HG02884 (cell line): ENCODE measurements at regions not wholly inside any gene's neighbourhood (a gene's known extent, or its start where the extent isn't known, plus 50 kb on each side); places are given as distances from the start of the nearest gene placed in this dataset.
"Not testable (repeated sequence)": the region's sequence is repeated elsewhere in the genome, so short reads cannot be mapped to it uniquely, and the experiment has no call there.

Experiments used
- ATAC-seq: cut with Tn5 transposase; IDR thresholded peaks from one replicate; pipeline ENCODE4 v1.9.1; 2021; ENCODE audit warnings: mild to moderate bottlenecking, moderate library complexity; ENCODE audit not compliant: unreplicated experiment

DNA sequence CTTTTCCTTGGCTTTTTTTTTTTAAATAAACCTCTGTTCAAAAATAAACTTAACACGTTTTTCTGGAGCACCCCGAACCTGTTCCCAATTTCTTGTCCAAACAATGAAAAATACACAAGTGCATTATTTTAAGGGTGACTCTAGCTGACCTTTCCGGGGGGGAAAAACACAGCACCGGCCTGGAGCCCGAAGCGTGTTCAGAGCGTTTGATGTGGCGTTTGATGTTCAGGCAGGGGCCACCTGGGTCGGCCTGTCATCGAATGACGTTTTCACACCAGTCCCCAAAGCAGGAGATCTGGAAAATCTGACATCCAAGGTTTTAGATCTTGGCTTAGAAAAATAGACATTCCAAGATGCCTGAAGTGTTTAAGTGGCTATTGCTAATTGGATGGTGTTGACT lies 282.1 kb downstream of the SHOX start:
- no peak for ATAC-seq

DNA sequence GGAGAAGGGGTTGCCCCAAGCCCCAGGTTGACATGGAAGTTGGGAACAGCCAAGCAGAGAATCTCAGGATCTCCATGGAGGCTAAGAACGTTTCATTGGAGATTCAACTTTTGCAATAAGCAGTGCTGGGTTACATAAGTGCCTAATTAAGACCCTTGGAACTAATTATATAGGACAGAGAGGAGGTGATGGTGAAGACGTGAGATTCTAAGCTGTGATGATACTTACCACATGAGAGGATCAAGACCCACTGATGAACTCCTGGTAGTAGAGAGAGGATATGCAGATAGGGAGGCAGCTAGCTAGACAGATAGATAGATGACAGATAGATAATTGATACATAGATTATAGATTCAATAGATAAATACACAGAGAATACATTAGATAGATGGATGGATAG lies 278.5 kb downstream of the SHOX start:
- ATAC-seq: not testable (repeated sequence)

DNA sequence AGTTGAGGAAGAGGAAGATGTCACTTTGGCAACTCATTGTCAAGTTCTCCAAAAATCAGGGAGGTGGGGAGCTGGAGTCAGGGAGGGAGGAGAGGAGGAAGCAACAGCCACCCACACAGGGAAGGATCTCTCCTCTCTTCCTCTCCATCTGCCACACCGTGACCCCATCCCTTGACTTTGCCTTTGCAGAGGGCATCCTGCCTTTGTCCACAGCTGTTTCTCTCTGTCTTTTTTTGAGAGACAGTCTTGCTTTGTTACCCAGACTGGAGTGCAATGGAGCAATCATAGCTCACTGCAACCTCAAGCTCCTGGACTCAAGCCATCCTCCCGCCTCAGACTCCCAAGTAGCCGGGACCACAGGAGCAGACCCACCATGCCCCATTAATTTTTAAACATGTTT lies 276.0 kb downstream of the SHOX start:
- no peak for ATAC-seq

DNA sequence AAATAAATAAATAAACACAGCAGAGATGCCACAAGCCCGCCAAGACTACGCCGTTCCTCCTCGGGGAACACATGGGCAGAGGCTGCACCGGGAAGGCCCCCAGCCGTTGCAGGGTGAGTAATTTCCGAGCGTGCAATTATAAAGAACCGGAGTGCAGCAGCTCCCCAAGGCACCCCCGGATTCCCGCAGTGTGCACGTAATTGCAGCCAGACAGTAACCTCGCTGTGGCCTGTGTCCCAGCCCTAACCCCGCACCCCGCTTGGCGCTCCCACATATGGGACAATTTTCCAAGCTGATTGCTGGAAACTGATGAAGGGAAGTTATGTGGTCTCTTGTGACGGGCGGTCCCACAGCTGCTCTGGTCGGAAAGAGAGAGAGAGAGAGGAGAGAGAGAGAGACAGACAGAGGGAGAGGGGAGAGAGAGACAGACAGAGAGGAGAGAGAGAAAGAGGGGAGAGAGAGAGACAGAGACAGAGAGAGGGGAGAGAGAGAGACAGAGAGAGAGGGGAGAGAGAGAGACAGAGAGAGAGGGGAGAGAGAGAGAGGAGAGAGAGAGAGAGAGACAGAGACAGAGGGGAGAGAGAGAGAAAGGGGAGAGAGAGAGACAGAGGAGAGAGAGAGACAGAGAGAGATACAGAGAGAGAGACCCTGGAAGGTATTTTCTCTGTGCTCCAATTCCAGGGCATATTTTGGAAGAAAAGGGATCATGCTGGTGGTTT lies 275.4 kb downstream of the SHOX start:
- ATAC-seq: no peak

DNA sequence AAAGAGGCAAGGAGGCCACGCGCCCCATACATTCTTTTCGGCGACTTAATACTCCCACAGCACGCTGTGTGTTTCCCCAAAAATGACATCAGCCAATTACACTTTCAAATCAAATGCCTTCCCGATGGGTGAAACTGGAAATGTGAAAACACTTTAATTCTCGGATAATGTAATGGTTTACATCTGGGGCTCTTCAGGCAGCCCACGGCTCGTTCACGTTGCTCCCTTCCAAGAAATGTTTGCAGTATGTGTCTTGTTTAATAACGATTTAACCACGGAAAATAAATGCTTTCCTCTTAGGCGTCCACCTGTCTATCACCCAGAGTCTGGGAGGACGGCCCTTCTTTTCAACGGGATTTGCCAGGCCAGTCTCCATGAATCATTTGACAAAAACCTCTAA lies 272.5 kb downstream of the SHOX start:
- no peak for ATAC-seq

DNA sequence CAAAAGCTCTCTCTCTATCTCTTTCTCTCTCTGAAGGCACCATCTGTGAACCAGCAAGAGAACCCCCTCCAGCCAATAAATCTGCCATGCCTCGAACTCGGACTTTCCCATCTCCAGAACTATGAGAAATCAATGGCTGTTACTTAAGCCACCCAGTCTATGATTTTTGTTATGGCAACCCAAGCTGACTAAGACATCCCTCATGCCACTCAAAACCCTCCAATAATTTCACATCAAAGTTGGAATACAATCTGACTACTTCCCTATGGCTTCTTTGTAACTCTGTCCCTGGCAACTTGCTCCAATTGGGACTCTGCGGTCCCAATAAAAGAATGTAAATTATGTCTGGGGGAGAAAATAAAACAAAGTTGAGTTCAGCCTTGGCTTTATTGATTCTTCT lies 265.7 kb downstream of the SHOX start:
- ATAC-seq: no peak

DNA sequence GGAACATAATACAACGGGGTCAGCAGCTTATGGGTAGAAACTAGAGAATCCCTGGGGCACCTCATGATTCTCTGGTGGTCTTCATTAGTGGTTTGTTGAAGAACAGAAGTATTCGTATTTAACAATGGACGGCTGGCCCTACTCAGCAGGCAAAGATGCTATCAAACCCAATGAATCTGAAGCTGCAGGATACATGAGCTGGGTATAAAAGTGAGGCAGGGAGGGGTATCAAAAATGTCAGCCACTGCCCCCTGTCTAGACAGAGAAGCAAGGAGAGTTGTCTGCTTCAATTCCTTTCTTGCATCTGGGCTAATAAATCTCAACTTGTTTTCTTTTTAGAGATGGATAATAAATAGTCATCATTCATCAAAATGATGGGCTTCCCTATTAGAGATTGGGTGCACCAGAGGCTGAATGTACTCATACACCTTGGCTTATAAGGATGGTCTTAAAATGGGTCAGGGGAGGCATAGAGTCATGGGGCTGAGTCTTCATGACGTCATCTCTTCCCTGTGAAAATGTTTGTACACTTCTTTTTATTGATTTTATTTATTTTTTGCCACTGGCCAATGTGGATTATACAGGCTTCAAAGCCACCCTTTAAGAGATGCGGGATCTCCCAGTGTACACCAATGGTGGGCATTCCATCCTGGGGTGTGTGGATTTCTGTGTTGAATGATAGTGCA lies 259.5 kb downstream of the SHOX start:
- ATAC-seq: no peak

DNA sequence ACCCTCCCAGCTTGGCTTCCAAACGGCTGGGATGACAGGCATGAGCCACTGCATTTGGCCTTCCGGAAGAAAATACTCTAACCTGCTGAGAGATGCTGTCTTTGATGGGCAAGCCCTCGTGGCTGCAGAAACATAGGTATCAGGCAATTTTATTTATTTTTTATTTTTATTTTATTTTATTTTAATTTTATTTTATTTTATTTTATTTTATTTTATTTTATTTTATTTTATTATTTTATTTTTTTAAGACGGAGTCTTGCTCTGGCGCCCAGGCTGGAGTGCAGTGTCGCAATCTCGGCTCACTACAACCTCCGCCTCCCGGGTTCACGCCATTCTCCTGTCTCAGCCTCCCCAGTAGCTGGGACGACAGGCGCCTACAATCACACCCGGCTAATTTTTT lies 257.1 kb downstream of the SHOX start:
- ATAC-seq: not testable (repeated sequence)

DNA sequence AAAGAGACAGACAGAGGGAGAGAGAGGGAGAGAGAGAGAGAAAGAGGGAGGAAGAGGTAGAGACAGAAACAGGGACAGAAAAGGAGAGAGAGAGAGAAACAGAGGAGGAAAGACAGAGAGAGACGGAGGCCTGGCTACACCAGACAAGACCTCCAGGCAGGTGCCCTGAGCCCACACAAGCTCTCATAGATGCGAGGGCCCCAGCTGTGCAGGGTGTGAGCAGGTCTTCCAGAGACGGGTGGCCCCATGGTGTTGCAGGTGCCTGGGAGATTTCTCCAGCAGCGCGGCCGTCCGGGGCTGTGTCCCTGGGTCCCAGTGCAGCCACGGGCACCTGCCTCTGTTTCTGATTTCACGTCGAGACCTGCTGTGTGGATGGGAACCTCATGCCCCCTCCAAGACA lies 253.0 kb downstream of the SHOX start:
- ATAC-seq: no peak

DNA sequence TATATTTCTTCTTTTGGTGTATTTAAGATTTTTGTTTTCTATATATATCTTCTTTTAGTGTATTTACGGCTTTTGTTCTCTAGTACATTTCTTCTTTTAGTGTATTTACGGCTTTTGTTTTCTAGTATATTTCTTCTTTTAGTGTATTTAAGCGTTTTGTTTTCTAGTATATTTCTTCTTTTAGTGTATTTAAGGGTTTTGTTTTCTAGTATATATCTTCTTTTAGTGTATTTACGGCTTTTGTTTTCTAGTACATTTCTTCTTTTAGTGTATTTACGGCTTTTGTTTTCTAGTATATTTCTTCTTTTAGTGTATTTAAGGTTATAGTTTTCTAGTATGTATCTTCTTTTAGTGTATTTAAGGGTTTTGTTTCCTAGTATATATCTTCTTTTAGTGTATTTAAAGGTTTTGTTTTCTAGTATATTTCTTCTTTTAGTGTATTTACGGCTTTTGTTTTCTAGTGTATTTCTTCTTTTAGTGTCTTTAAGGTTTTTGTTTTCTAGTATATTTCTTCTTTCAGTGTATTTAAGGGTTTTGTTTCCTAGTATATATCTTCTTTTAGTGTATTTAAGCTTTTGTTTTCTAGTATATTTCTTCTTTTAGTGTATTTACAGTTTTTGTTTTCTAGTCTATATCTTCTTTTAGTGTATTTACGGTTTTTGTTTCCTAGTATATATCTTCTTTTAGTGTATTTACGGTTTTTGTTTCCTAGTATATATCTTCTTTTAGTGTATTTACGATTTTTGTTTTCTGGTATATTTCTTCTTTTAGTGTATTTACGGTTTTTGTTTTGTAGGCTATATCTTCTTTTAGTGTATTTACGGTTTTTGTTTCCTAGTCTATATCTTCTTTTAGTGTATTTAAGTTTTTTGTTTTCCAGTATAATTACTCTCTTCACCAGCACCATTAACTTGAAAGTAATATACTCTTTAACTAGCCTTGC lies 249.4 kb downstream of the SHOX start:
- ATAC-seq: not testable (repeated sequence)

DNA sequence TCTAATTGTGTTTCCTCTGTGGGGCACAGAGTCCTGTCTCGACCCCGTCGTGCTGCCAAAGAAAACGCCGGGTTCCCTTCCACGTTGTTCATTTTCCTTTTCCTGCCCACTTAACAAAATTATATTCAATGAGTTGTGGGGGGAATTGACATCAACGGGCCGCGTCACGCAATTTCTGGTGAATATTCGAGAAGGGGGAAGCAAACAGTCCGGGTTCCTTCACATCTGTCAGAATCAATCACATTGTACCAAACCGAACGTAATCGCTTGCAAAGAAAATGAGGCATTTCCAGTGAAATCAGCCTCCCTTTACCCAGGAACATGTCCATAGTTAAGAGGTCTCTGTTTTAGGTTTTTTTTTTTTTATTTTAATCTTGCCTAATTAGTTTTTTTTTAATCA lies 243.5 kb downstream of the SHOX start:
- ATAC-seq: no peak

DNA sequence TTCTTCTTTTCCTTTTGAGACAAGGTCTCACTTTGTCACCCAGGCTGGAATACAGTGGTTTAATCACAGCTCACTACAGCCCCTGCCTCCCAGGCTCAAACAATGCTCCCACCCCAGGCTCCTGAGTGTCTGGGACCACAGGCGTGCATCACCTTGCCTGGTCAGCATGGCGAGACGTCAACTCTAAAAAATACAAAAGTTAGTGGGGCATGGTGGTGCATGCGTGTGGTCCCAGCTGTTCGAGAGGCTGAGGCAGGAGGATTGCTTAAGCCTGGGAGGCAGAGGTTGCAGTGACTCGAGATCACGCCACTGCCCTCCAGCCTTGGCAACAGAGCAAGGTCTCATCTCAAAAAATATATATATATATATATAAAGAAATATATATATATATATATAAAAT lies 242.4 kb downstream of the SHOX start:
- ATAC-seq: no peak

DNA sequence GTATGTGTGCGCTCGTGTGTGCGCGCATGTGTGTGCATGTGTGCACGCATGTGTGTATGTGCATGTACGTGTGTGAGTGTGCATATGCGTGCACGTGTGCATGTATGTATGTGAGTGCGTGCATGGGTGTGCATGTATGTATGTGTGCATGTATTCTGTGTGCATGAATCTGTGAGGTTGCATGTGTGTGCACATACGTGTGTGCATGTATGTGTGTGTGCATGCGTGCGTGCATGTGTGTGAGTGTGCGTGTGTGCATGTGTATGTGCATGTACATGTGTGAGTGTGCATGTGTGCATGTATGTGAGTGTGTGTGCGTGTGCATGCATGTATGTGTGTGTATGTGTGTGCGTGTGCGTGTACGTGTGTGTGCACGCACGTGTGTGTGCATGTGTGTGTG lies 241.5 kb downstream of the SHOX start:
- ATAC-seq: no peak

DNA sequence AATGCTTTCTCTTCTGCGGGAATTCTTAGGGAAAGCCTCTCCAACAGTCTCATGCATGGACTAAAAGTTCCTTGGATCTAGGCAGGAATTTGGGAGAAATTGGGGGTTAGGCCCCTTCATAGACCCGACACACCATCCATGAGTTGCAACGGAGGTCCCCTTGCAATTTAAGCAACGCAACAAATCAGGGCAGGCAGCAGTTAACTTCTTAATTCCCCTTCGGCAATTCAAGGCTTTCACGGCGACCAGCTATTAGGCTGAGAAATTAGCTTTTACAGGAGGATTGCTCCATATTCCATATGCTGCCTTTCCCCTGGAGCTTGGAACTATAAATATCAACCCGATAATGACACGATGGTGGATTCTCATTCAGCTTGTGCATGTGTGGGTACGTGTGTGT lies 241.0 kb downstream of the SHOX start:
- ATAC-seq: no peak

DNA sequence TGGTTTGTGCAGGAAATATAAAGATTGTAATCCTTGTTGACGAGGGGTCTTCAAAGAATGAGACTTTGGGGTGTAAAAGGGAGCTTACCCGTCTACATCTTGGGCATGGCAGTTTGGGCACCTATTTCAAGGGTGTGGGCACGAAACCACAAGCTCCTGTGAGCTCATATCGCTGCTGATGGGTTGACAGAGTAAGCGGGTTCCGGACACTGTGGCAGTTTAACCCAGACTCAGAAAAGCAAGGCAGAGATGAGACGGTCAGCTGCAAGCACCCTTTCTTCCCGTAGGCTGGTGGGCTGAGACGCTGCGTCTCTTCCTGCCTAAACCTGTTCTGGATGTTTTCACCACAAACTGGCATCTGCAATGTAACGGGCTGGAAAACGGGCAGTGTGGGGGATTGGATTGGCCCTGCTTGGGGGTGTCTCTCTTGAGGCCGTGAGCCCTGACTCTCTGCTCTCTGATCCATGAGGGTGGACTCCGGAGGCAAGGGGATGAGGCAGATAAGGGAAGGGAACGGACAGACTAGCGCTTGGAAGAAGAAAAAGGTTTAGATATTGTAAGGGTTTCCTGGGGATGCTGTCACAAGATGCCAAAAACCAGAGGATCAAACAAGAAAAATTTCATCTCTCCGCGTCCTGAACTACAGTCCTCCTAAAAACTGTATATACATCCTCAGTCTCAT lies 237.5 kb downstream of the SHOX start:
- no peak for ATAC-seq

DNA sequence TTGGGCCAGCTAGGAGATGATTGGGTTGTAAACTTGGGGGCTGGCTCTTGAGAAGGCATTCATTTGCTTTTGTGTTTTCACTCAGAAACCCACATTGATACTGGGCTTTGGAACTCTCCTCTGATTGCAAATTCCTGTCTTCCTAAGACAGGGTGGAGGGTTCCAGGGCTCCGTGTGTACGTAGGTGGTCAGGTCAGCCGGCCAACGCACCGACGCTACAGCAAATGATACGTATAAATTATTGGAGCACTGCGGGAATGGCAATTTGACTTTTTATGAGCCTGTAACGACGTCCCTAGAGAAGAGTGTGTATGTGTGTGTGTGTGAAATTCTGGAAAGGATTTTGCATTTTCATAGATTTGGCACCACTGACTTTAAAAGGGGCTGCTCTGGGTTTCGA lies 236.9 kb downstream of the SHOX start:
- ATAC-seq: no peak

DNA sequence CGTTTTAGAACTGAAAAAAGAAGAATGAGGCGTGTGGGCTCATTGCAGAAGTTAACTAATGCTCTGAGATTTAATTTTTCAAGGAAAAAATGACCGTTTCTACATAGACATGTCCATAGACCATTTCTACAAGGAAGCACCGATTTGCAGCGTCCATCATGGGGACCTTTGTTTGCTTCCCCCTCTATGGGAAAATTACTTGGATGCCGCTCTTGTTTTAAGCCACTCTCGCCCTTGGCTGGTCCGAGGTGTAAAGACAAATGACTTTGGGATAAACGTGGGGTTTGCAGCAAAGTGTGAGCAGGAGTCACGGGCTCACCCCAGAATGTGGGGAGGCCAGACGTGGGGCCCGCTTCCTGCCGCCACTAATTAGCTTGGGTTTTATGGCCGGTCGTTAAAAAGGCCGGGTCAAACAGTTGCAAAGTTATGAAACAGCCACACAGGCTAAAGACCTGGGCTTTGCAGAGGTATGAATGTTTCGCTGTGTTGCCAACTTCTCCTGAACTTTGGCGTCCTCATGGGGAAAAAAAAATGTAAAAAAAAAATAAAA lies 235.9 kb downstream of the SHOX start:
- no peak for ATAC-seq

DNA sequence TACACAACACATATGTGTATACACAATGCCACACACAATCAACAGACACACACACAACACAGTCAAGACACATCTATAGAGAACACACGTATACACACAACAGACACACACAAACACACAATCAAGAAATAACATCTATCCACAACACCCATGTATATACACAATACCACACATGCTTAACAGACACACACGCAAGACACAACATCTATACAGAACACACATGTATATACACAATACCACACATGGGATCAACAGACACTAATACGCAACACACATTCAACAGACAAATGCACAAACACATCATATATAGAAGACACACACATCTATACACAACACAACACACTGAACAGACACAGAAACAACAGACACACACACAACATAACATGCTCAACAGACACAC lies 234.8 kb downstream of the SHOX start:
- ATAC-seq: no peak

DNA sequence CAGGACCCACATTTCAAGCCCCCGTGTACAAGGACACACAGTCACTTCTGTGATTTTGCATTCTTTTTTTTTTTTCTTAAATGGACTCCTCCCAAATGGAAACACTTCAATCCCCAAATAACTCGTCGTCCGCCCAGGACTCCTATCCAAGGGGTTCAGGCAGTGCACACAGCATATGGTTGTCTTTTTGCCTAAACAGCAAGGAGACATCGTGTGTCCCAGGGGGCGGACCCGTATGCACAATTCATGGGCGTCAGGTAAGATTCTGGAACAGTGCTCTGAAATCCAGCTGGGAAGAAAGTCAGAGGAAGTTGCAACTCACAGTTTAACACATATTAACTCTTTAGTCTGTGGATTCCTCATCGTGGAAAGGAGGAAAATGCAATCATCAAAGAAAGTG lies 231.3 kb downstream of the SHOX start:
- no peak for ATAC-seq

DNA sequence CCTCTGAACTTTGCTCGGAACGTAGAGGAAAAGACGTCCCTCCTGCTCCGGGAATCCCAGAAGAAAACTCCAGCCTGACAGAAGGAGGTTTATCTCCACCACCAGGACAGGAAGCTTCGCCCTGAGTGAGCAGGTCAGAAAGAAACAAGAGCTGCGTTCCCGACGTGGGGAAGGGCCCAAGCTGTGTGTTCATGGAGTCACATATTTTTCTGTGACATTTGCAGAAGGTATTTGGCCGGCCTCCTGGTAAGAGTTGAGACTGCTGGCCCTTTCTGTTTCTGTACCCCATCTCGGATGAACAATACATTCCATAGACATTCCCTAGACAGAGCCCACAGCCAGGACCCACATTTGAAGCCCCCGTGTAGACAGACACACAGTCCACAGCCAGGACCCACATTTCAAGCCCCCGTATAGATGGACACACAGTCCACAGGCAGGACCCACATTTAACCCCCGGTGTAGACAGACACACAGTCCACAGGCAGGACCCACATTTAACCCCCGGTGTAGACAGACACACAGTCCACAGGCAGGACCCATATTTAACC lies 230.8 kb downstream of the SHOX start:
- ATAC-seq: no peak

DNA sequence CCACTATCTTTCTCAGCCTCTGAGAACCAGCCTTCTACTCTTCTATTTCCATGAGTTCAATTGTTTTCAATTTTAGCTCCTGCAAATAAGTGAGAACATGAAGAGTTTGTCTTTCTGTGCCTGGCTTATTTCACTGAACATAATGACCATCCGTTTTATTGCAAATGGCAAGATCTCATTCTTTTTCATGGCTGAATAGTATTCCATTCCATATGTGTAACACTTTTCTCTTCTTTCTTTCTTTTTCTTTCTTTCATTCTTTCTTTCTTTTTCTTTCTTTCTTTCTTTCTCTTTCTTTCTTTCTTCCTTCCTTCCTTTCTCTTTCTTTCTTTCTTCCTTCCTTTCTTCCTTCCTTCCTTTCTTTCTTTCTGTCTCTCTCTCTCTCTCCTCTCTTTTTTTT lies 228.7 kb downstream of the SHOX start:
- no peak for ATAC-seq
